C4-2B (cell line): ENCODE measurements at regions not wholly inside any gene's neighbourhood (a gene's known extent, or its start where the extent isn't known, plus 50 kb on each side); places are given as distances from the start of the nearest gene placed in this dataset.

Experiments
- CTCF ChIP-seq: fragments of 450-650 bp; conservative IDR thresholded peaks from 2 replicates; pipeline ENCODE4 v1.5.1; 2017; ENCODE audit warnings: mild to moderate bottlenecking
- ZFX ChIP-seq: fragments of 450-650 bp; IDR thresholded peaks from 2 replicates; pipeline ENCODE4 v1.6.1; 2017

- TF ChIP-seq CTCF (no peak), ZFX (no peak)
Measured at GRCh38 chr2:204133476-204133875, 196.9 kb downstream of the ICOS start.
